Activated effector memory CD4-positive, alpha-beta T cell treated with anti-CD3 and anti-CD28 coated beads, Interleukin-2, amount 50 U/mL, for 16 hours (primary cell): ENCODE measurements at regions not wholly inside any gene's neighbourhood (a gene's known extent, or its start where the extent isn't known, plus 50 kb on each side); places are given as distances from the start of the nearest gene placed in this dataset.

Experiments used
- DNase-seq: peaks from one replicate; pipeline ENCODE4 v3.0.0-alpha.2; 2020

GRCh38 chr4:179976777-179977176 lies 2266.4 kb upstream of the TENM3 start:
- no peak for DNase-seq

GRCh38 chr4:179977378-179977777 lies 2265.8 kb upstream of the TENM3 start:
- DNase-seq, result no peak

GRCh38 chr4:179981161-179981560 lies 2262.0 kb upstream of the TENM3 start:
- DNase-seq, result no peak

GRCh38 chr4:179989975-179990374 lies 2253.2 kb upstream of the TENM3 start:
- no peak for DNase-seq

- no peak for DNase-seq
Observed at GRCh38 chr4:180009316-180009715, 2233.9 kb upstream of the TENM3 start.

- DNase-seq, result no peak
Observed at GRCh38 chr4:180028682-180029081, 2214.5 kb upstream of the TENM3 start.

GRCh38 chr4:180031330-180031729 lies 2211.9 kb upstream of the TENM3 start:
- no peak for DNase-seq

- no peak for DNase-seq
Observed at GRCh38 chr4:180041576-180041975, 2201.6 kb upstream of the TENM3 start.

GRCh38 chr4:180052629-180053028 lies 2190.6 kb upstream of the TENM3 start:
- no peak for DNase-seq

- DNase-seq, result no peak
Observed at GRCh38 chr4:180054291-180054690, 2188.9 kb upstream of the TENM3 start.

GRCh38 chr4:180057299-180057721 lies 2185.9 kb upstream of the TENM3 start:
- no peak for DNase-seq

GRCh38 chr4:180057891-180058671 lies 2185.1 kb upstream of the TENM3 start:
- no peak for DNase-seq

- no peak for DNase-seq
Observed at GRCh38 chr4:180058691-180059215, 2184.4 kb upstream of the TENM3 start.

GRCh38 chr4:180059216-180059881 lies 2183.9 kb upstream of the TENM3 start:
- DNase-seq, result no peak

GRCh38 chr4:180060159-180060889 lies 2182.9 kb upstream of the TENM3 start:
- DNase-seq, result no peak

GRCh38 chr4:180081072-180081471 lies 2162.1 kb upstream of the TENM3 start:
- DNase-seq, result no peak

GRCh38 chr4:180084561-180084960 lies 2158.6 kb upstream of the TENM3 start:
- DNase-seq, result no peak

- no peak for DNase-seq
Observed at GRCh38 chr4:180086480-180087190, 2156.6 kb upstream of the TENM3 start.

GRCh38 chr4:180098586-180098985 lies 2144.6 kb upstream of the TENM3 start:
- DNase-seq, result no peak

- DNase-seq, result no peak
Observed at GRCh38 chr4:180099957-180100356, 2143.2 kb upstream of the TENM3 start.

- DNase-seq, result no peak
Observed at GRCh38 chr4:180100433-180101344, 2142.5 kb upstream of the TENM3 start.
